Peyer's patch (tissue), 4 donors: ENCODE measurements at regions not wholly inside any gene's neighbourhood (a gene's known extent, or its start where the extent isn't known, plus 50 kb on each side); places are given as distances from the start of the nearest gene placed in this dataset.

Experiments used
- CTCF ChIP-seq, 6 experiments: fragments of 450-650 bp in 4 of 6; fragments of 200-600 bp in 2 of 6; sonication (generic) in 1 of 6; IDR thresholded peaks; one replicate each; pipeline ENCODE4 v1.5.1; 2017 to 2019; ENCODE audit warnings: antibody characterized with exemption in 6 of 6, mild to moderate bottlenecking in 3 of 6, moderate library complexity in 1 of 6
- POLR2A ChIP-seq, 2 donors: fragments of 450-650 bp; IDR thresholded peaks; one replicate each; pipeline ENCODE4 v1.5.1; 2017; ENCODE audit warnings: antibody characterized with exemption in 2 of 2, mild to moderate bottlenecking in 2 of 2, moderate library complexity in 2 of 2

- TF ChIP-seq CTCF (IDR thresholded peaks at IDR 0.05) (no peak), POLR2A (IDR thresholded peaks at IDR 0.05) (no peak)
Measured at GRCh38 chr6:55058682-55059081, 115.6 kb upstream of the HCRTR2 start.
